Panc1 (cell line): ENCODE measurements at regions not wholly inside any gene's neighbourhood (a gene's known extent, or its start where the extent isn't known, plus 50 kb on each side); places are given as distances from the start of the nearest gene placed in this dataset.

ENCODE experiments used
- ATAC-seq: fragments of 200-7000 bp; cut with Tn5 transposase; 2 replicates; pipeline ENCODE4 v1.9.1; 2020; ENCODE audit warnings: mild to moderate bottlenecking, moderate library complexity
- BruUV-seq: library from RNA; stranded (reverse); fragments of 400-500 nt; replicated peaks from 2 replicates; lab custom pipeline; 2021; lab: Mats Ljungman, UMichigan
- CTCF ChIA-PET: fragments of 300-600 bp; sonication (Branson Sonifier 250); formaldehyde crosslinking; loops from one replicate; lab custom pipeline; 2022; ENCODE audit warnings: antibody characterized with exemption; lab: Charles Lee
- POLR2A ChIA-PET: fragments of 300-600 bp; sonication (Branson Sonifier 250); formaldehyde crosslinking; loops from one replicate; lab custom pipeline; 2022; ENCODE audit warnings: antibody characterized with exemption; lab: Charles Lee
- DNase-seq: peaks from one replicate; pipeline ENCODE4 v3.0.0-alpha.2; 2010; ENCODE audit warnings: low read depth, low spot score
- H3K27ac ChIP-seq: 2 replicates; pipeline ENCODE4 v1.5.1; 2011; ENCODE audit warnings: mild to moderate bottlenecking, low read length, inconsistent platforms
- H3K27me3 ChIP-seq: fragments of 200-500 bp; sonication (Bioruptor generic); 2 replicates; pipeline ENCODE4 v1.6.0; 2014; ENCODE audit warnings: low read length, inconsistent platforms; ENCODE audit not compliant: control insufficient read depth, insufficient read depth
- H3K36me3 ChIP-seq: fragments of 200-500 bp; sonication (Bioruptor generic); 2 replicates; pipeline ENCODE4 v1.5.1; 2014; ENCODE audit warnings: inconsistent platforms, mild to moderate bottlenecking, low read length, moderate library complexity; ENCODE audit not compliant: control insufficient read depth, insufficient read depth
- H3K4me1 ChIP-seq: 2 replicates; pipeline ENCODE4 v1.5.1; 2011; ENCODE audit warnings: inconsistent platforms, mild to moderate bottlenecking, low read length, moderate library complexity; ENCODE audit not compliant: control insufficient read depth, insufficient read depth
- H3K4me3 ChIP-seq, 2 experiments: 2 replicates each; pipeline ENCODE4 v1.5.1; 2011 to 2012; ENCODE audit warnings: low read depth in 2 of 2, low read length in 2 of 2, mild to moderate bottlenecking in 2 of 2, inconsistent platforms in 1 of 2, moderate library complexity in 1 of 2
- H3K9me3 ChIP-seq: fragments of 200-500 bp; sonication (Bioruptor generic); 2 replicates; pipeline ENCODE4 v1.5.1; 2014; ENCODE audit warnings: low read depth, mild to moderate bottlenecking, inconsistent platforms, low read length, moderate library complexity; ENCODE audit not compliant: control insufficient read depth, insufficient read depth
- POLR2AphosphoS5 ChIP-seq: IDR thresholded peaks from 2 replicates; pipeline ENCODE4 v1.6.1; 2012; ENCODE audit warnings: mild to moderate bottlenecking, low read depth, low read length, moderate library complexity
- REST ChIP-seq, 2 experiments: IDR thresholded peaks; 2 replicates each; pipeline ENCODE4 v1.6.1; 2011 to 2012; ENCODE audit warnings: low read depth in 2 of 2, control low read depth in 1 of 2, low read length in 1 of 2, mild to moderate bottlenecking in 1 of 2, moderate library complexity in 1 of 2; ENCODE audit not compliant: insufficient read depth in 1 of 2
- SIN3A ChIP-seq: IDR thresholded peaks from 2 replicates; pipeline ENCODE4 v1.6.1; 2012; ENCODE audit warnings: low read depth, mild to moderate bottlenecking, low read length, moderate library complexity, borderline replicate concordance; ENCODE audit not compliant: insufficient read depth
- TCF7L2 ChIP-seq: IDR thresholded peaks from 2 replicates; pipeline ENCODE4 v1.6.1; 2011; ENCODE audit warnings: mild to moderate bottlenecking, low read depth, low read length, inconsistent platforms
- in situ Hi-C: cut with HindIII; loops from 2 replicates; pipeline ENCODE4 v1.10.0; 2016; ENCODE audit warnings: low sequenced_read_pairs, low pct_unique_long_range_greater_than_20kb
- intact Hi-C: fragments of 100-400 bp; cut with micrococcal nuclease; formaldehyde crosslinking; loops from one replicate; pipeline ENCODE4 v1.10.0; 2022; ENCODE audit not compliant: unreplicated experiment
- TF ChIP-seq, protein P1 (sequence below): fragments of 450-650 bp; IDR thresholded peaks from 2 replicates; pipeline ENCODE4 v1.5.1; 2017; ENCODE audit warnings: mild to moderate bottlenecking

DNA sequence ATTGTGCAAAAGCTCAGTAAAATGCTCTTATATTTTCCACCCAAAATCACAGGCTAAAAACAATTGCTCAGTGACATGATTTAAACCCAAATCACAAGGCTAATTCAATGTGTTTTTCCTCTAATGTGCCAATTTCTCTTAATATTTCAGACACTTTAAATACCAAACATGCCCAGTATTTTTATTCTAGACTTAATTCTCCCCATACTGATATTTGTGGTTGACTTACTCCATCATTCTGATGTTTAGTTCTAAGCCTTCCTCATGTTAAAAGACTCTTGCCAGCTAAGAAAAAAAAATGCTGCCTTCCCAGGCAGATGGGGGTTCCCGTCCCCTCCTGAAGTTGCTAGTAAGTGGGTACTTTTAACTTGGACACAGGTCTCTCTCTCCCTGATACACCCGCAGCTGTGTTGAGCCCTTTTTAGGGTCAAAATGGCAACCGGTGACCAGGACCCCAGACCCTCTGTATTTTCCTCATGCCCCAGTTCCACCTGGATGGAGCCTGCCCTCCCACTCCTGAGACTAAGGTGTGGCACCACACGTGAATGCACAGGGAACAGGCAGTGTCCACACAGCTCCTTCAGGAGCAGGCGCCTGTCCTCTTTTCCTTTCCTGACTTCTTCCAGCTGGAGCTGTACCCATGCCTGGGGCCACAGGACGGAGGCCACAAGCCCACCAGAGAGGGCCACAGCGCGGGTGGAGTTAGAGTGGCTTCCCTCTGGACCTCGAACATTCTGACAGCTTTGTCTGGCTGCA, 118.9 kb downstream of the RIPK4 start:
- Histone ChIP-seq H3K27ac (peak overlapping the region; percentile 78), H3K4me1 (peaks cover 20% of the 10 kb centered on the region), H3K9me3 (no peaks in the 10 kb centered on the region), H3K4me3 (no peak overlapping the region), H3K36me3 (no peaks in the 10 kb centered on the region), H3K27me3 (no peaks in the 10 kb centered on the region)
- no TSS peak for BruUV-seq
- TF ChIP-seq, protein P1, sequence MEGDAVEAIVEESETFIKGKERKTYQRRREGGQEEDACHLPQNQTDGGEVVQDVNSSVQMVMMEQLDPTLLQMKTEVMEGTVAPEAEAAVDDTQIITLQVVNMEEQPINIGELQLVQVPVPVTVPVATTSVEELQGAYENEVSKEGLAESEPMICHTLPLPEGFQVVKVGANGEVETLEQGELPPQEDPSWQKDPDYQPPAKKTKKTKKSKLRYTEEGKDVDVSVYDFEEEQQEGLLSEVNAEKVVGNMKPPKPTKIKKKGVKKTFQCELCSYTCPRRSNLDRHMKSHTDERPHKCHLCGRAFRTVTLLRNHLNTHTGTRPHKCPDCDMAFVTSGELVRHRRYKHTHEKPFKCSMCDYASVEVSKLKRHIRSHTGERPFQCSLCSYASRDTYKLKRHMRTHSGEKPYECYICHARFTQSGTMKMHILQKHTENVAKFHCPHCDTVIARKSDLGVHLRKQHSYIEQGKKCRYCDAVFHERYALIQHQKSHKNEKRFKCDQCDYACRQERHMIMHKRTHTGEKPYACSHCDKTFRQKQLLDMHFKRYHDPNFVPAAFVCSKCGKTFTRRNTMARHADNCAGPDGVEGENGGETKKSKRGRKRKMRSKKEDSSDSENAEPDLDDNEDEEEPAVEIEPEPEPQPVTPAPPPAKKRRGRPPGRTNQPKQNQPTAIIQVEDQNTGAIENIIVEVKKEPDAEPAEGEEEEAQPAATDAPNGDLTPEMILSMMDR = no peak
- TF ChIP-seq TCF7L2 (no peak), POLR2AphosphoS5 (no peak)
- ChIA-PET POLR2A (interaction anchor here (0.7 kb wide), 1 partner anchor 136 kb away, joined by 4 read pairs; no protein-coding TSS in a partner anchor), CTCF (no interaction called here)
- in situ Hi-C loops (no loop called here), intact Hi-C loops (no loop called here)
- DNase-seq (no peak), ATAC-seq (peak; percentile 52; the same call in 1 of the 2 replicates)

- DNase-seq (no peak), ATAC-seq (no peak)
- no TSS peak for BruUV-seq
- TF ChIP-seq SIN3A (no peak), TCF7L2 (no peak), REST (IDR thresholded peaks at IDR 0.05; ENCODE audit: insufficient read depth in 1 of 2, low read depth in 2 of 2, low read length in 1 of 2) (no peak), POLR2AphosphoS5 (no peak)
- TF ChIP-seq, protein P1 = no peak
- in situ Hi-C loops (no loop called here), intact Hi-C loops (loop anchor here (5.0 kb wide), 1 partner anchor 34 kb away; no protein-coding TSS in a partner anchor)
- H3K4me3 ChIP-seq = no peak overlapping the region
- no peaks in the 10 kb centered on the region for H3K36me3 ChIP-seq
- POLR2A ChIA-PET = interaction anchor here (0.6 to 0.7 kb wide), 2 partner anchors 36 to 160 kb away, joined by 3 read pairs; no protein-coding TSS in a partner anchor
- H3K27ac ChIP-seq = peak overlapping the region; percentile 100
- H3K9me3 ChIP-seq = peaks cover 4% of the 10 kb centered on the region; the same call in 1 of the 2 replicates
- H3K27me3 ChIP-seq = no peaks in the 10 kb centered on the region
- CTCF ChIA-PET = interaction anchor here (0.7 kb wide), 1 partner anchor 35 kb away, joined by 8 read pairs; no protein-coding TSS in a partner anchor
- H3K4me1 ChIP-seq = peaks cover 38% of the 10 kb centered on the region
These were observed 123.4 kb downstream of the RIPK4 start for GRCh38 chr21:41643246-41643966.
